ENCODE measurements at regions not wholly inside any gene's neighbourhood (a gene's known extent, or its start where the extent isn't known, plus 50 kb on each side); places are given as distances from the start of the nearest gene placed in this dataset.

GRCh38 chr12:131604859-131605258, 106.0 kb upstream of the SFSWAP start:
- WGBS, 2 experiments (ENCODE audit: extremely low coverage in 2 of 2, insufficient read length in 1 of 2): no CpG with 5 or more reads among the region's 6 CpGs
- ChIA-PET POLR2A (ENCODE audit: unreplicated experiment) (no interaction called here), CTCF (no interaction called here)
- dilution Hi-C loops (cut with HindIII; ENCODE audit: low sequenced_read_pairs, unreplicated experiment) (no loop called here), intact Hi-C loops (cut with micrococcal nuclease) (loop anchor here (10.0 kb wide), 1 partner anchor 90 kb away; no protein-coding TSS in a partner anchor), in situ Hi-C loops (cut with MboI; ENCODE audit: low sequenced_read_pairs) (no loop called here)
- Histone ChIP-seq H3K4me3 (ENCODE audit: insufficient read depth, low read depth, low read length) (no peak overlapping the region), H3K27me3 (ENCODE audit: control insufficient read depth, insufficient read depth, low read length) (no peaks in the 10 kb centered on the region), H2AK9ac (replicated peaks; ENCODE audit: low read depth, low read length, poor library complexity) (no peak overlapping the region), H4K20me1 (ENCODE audit: insufficient read depth, low read length) (no peaks in the 10 kb centered on the region), H3K4me1 (ENCODE audit: control insufficient read depth, insufficient read depth, low read length) (no peaks in the 10 kb centered on the region), H3K27ac (ENCODE audit: insufficient read depth, low read length) (no peak overlapping the region), H4K91ac (ENCODE audit: insufficient read depth, low read depth, low read length) (no peak overlapping the region), H3K56ac (ENCODE audit: extremely low read depth, insufficient read depth, low read length) (no peak overlapping the region), H2BK20ac (ENCODE audit: low read depth, low read length) (no peak overlapping the region), H3K23ac (ENCODE audit: low read depth, low read length) (no peak overlapping the region), H2AFZ (replicated peaks; ENCODE audit: low read length, poor library complexity) (no peak overlapping the region), H3K4me2 (ENCODE audit: low read depth, low read length) (no peak overlapping the region), H3K36me3 (ENCODE audit: control insufficient read depth, insufficient read depth, low read length) (no peaks in the 10 kb centered on the region), H3K4ac (ENCODE audit: low read depth, low read length) (no peak overlapping the region), H2BK120ac (ENCODE audit: low read depth, low read length) (no peak overlapping the region), H3K9me3 (ENCODE audit: control insufficient read depth, insufficient read depth, low read length) (peaks cover 3% of the 10 kb centered on the region; the same call in 1 of the 2 replicates), H2AK5ac (ENCODE audit: low read depth, low read length) (no peak overlapping the region), H4K8ac (ENCODE audit: low read depth in 2 of 2, low read length in 2 of 2) (no peak overlapping the region), H2BK15ac (ENCODE audit: low read depth, low read length) (no peak overlapping the region), H4K5ac (ENCODE audit: low read depth, low read length) (no peak overlapping the region), H3K9ac (ENCODE audit: low read depth, low read length) (no peak overlapping the region), H3K14ac (replicated peaks; ENCODE audit: low read depth, low read length) (no peak overlapping the region), H2BK5ac (ENCODE audit: low read depth, low read length, poor library complexity, severe bottlenecking) (no peak overlapping the region), H3K18ac (ENCODE audit: low read depth, low read length) (no peak overlapping the region), H3K9me1 (ENCODE audit: insufficient read depth, low read length) (no peaks in the 10 kb centered on the region), H3K79me1 (ENCODE audit: low read depth in 1 of 2, low read length in 2 of 2) (no peaks in the 10 kb centered on the region)
- ATAC-seq (ENCODE audit: low read depth) (no peak), DNase-seq (no peak)
- TF ChIP-seq FOS (IDR thresholded peaks at IDR 0.05; ENCODE audit: low read depth, low read length) (no peak), USF2 (IDR thresholded peaks at IDR 0.05; ENCODE audit: low read depth, low read length) (no peak)
- no TSS peak for BruUV-seq (replicated peaks)

Measured in IMR-90 (cell line).